H1 (cell line): ENCODE measurements at regions not wholly inside any gene's neighbourhood (a gene's known extent, or its start where the extent isn't known, plus 50 kb on each side); places are given as distances from the start of the nearest gene placed in this dataset.

Source experiments
- CHD7 ChIP-seq: fragments of 300-600 bp; sonication (generic); IDR thresholded peaks from 2 replicates; pipeline ENCODE4 v1.7.1; 2012; ENCODE audit warnings: low read length, moderate library complexity, mild to moderate bottlenecking, inconsistent platforms; ENCODE audit not compliant: insufficient replicate concordance
- KDM5A ChIP-seq: fragments of 200-600 bp; IDR thresholded peaks from 2 replicates; pipeline ENCODE4 v1.7.1; 2012; ENCODE audit warnings: mild to moderate bottlenecking, low read length, inconsistent platforms, mixed read lengths
- PHF8 ChIP-seq: fragments of 200-600 bp; sonication (generic); conservative IDR thresholded peaks from 2 replicates; pipeline ENCODE4 v1.7.1; 2012; ENCODE audit warnings: low read depth, mild to moderate bottlenecking, inconsistent platforms, low read length, moderate library complexity
- POLR2AphosphoS5 ChIP-seq: IDR thresholded peaks from 2 replicates; pipeline ENCODE4 v1.6.1; 2011; ENCODE audit warnings: low read depth, low read length
- TCF12 ChIP-seq: IDR thresholded peaks from 2 replicates; pipeline ENCODE4 v1.6.1; 2011; ENCODE audit warnings: low read depth, mild to moderate bottlenecking, low read length

- no peak for TF ChIP-seq CHD7
- no peak for TF ChIP-seq KDM5A
- TF ChIP-seq PHF8 = no peak
- TF ChIP-seq TCF12 = no peak
- TF ChIP-seq POLR2AphosphoS5 = no peak
Observed at GRCh38 chr1:37294096-37294495, 180.3 kb upstream of the ZC3H12A start (continued).
